Stimulated activated CD4-positive, alpha-beta T cell treated with anti-CD3 and anti-CD28 coated beads, Interleukin-2, amount 100 ng/mL, for 4 hours (primary cell): ENCODE measurements at regions not wholly inside any gene's neighbourhood (a gene's known extent, or its start where the extent isn't known, plus 50 kb on each side); places are given as distances from the start of the nearest gene placed in this dataset.
A peak's percentile ranks its signal among the peaks of the same experiment; 100 is the strongest.

ENCODE experiments used
- DNase-seq: peaks from one replicate; pipeline ENCODE4 v3.0.0-alpha.2; 2020; ENCODE audit warnings: low read depth

GRCh38 chr4:80145739-80146138 is 51.6 kb upstream of the PRDM8 start:
- DNase-seq: no peak

- no peak for DNase-seq
These were observed 52.4 kb upstream of the PRDM8 start for GRCh38 chr4:80144676-80145470.

- DNase-seq: no peak
These were observed 54.0 kb upstream of the PRDM8 start for GRCh38 chr4:80143307-80143679.

DNA sequence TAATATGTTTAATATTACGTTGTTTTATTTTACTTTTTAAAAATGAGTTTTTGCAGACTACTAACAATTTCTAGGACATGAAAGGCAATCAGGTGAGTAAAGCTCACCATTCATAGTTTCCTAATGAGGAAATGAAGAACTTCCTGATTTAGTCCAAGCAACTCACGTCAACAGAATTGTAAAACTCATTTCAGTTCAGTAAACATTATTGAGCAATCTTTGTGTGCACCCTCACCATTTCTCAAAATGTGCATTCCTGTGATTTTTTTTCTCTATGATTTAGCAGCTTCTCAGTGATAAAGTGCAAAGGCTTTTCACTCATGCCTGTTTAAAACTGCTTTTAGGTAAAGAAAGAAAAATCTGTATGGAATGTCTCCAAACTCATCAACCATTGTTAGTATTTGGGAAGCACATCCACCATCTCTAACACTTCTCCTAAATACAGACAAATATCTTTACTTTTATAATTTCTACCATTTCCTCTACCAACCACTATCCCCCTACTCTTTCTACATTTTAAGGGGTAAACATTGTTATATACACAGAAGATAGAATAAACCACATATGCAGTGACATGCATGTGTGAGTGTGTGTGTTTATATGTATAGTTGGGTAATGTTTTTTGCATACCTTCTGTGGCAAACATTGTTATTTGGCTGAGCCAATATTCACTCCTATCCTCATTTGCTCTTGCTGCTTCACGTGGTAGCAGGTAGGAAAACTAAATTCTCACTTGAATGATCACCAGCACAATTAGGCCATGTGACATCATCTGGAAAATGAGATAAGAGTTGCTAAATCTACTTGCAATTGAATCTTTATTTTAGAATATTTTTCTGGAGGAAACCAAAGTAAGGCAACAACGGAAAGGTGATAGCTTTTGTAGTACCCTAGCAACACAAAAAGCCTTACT is 54.7 kb upstream of the PRDM8 start:
- DNase-seq: no peak

GRCh38 chr4:80141543-80141942 is 55.8 kb upstream of the PRDM8 start:
- DNase-seq: no peak

GRCh38 chr4:80140194-80140593 is 57.1 kb upstream of the PRDM8 start:
- DNase-seq: no peak

DNA sequence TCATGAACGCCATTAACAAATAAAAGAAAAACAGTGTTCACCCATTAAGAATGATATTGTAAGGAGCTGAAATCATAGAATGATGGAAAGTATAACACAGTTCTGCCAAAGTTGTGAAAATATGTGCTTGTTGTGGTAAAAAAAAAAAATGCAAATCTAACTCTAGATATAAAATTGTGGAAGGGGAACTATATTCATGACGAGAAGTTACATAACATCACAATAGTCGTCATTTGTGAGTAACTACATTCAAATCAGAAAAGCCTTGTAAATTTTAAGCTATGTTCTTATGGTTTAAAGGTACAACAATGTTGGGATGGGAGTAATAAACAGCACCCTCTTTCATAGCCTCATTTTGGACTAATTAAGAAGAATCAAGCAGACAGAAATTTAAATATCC is 57.6 kb upstream of the PRDM8 start:
- DNase-seq: no peak

DNA sequence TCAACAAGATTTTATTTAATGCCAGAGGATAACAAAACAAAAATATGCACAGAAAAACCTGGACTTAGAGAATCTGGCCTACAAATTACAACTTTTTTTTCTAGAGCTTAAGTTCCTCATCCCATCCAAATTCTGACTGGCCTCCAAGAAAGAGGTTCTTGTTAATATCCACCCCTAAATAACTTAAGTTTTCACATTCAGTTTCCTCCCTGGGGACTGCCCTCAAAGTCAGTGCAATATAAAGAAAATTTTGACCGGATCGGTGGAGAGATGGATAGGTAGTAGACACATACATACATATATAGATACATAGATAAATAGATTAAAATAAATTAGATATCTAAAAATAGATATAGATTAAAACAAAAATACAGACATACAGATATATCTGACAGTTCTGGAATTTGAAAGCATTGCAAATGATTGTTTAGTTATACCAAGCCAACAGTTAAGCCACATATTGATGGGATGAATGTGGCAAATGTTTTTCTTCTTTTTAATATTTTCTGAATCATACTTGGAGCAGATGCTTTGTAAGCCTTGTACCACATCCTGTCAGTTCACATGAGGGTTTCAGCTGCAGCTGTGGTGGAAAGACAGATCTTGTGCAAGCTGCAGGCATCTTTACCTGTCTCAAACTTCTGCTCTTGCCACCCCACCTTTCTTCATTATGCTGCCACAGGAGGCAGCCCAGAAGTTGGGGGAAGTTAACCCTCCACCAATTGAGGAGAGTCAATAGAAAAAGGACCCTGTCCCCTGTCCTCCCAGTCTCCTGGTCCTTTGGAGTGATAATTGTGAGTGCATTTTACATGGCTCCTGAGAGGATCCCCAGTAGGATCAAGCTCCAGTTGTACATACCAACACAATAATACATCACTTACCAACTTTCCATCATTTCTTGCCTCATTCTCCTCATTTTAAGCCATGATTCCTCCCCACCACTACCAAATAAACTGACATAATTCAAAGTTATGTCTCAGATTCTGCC is 58.5 kb upstream of the PRDM8 start:
- peak; percentile 35 for DNase-seq

DNA sequence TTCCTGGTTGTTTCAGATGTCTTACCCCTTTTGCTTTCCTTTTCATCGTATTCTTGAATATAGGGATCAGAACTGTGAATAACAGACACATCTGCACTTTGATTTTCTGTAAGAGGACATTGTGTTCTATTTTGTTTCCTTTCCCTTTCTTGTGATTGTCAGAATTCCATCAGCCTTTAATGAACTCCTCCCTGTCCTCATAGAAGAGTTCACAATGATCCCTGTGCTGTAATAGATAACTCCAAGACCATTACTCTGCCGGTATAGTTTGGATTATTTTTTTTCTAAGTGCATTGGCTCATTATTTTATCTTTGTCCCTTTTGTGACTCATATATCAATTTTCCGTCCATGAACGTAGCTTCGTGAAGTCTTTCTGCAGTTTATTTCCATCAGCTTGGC is 59.7 kb upstream of the PRDM8 start:
- DNase-seq: no peak

DNA sequence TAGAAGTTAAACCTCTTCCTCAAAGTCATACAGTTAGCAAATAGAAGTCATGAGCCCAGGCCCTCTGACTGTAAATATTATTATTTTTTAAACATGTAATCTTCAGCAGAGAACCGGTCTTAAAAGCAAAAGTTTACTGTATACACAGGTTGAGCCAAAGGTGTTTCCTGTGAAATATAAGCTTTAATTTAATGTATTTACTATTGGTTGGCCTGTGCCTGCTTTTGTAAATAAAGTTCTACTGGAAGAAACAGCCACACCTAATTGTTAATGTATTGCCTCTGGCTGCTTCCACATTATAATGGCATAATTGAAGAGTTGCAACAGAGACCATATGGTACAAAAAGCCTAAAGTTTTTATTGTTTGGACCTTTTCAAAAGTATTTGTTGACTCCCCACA is 61.0 kb upstream of the PRDM8 start:
- no peak for DNase-seq

DNA sequence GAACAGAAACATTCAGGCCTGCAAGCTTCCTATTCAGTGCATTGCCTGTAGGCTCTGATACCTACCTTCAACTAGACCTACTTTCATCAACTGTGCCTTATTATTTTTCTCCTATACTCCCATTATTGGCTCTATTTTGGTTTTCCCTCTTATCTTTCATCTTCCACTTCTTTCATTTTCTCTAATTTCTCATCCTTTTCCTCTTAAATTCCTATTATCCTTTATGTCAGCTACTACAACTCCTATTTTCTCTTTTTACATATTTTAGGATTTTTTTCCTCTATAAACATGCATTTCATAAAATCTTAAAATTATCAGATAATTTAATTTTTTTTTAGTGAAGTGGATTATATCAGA is 61.6 kb upstream of the PRDM8 start:
- DNase-seq: no peak

DNA sequence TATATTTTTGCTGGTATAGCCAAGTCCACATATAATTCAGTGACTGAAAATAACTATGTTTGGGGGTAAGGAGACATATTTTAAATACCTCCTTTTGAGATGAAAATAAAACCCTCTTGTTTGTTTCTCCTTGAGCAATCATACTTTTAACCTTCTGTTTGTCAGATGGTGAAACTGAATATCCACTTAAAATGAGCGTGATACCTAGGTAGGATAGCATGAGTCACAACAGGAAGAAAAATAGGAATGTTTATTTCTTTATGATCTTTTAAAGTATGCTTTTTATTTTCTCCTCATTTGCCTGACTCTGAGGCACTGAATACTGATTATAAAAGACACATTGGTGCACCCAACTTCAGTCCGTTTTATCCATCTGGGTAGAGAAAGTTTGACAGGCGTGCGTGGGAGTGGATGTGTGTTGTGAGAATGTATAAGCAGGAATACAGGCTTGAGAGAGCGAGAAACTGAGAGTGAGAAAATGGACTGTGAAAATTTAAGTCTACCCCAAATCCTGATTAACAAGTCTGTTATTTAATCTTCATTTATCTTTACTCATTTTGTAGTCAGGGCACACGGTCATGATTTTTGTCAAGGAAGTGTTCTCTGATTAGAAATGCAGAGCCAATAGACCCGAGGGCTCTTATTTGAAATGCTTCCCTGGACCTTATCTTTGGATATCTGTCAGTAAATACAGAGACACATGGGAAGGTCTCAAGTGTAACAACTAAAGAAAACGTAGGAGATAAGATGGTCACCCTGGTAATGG is 62.1 kb upstream of the ANTXR2 start:
- no peak for DNase-seq

- no peak for DNase-seq
These were observed 60.3 kb upstream of the ANTXR2 start for GRCh38 chr4:80133240-80133783.

DNA sequence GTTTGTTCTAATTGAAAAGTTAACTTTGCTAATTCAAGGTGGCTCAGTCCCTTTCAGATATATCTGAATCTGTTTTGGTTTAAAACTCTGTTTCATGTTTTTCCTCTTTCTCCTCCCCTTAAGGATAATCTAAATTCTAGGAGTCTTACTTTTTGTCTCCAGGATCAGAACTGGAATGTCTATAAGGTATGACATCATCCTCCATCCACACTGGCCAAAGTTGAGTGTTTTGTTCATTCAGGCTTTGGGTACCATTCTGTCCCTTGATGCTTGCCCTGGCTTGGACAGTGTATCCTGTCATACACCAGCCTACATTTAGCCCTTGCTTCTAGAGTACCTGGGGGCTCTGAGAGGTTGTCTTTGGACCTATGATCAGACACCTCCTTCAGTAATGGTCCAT is 56.8 kb upstream of the ANTXR2 start:
- DNase-seq: no peak

DNA sequence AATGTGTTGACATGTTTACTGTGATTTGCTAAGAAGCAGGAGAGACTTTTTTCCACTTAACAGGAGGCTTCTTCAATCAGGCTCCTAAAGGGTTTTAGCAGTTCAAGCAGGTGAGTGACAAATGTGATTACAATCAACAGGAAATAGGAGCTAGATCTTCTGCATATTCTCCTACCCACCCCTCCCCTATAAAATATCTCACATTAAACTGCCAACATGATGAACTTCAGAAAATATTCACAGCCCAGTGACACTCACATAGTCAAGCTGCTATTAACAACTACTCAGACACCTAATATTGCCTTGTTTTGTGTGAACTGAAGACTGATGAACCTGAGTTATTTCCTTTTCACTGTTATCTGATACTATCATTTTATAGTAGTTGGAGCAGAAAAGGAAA is 55.9 kb upstream of the ANTXR2 start:
- DNase-seq: no peak

DNA sequence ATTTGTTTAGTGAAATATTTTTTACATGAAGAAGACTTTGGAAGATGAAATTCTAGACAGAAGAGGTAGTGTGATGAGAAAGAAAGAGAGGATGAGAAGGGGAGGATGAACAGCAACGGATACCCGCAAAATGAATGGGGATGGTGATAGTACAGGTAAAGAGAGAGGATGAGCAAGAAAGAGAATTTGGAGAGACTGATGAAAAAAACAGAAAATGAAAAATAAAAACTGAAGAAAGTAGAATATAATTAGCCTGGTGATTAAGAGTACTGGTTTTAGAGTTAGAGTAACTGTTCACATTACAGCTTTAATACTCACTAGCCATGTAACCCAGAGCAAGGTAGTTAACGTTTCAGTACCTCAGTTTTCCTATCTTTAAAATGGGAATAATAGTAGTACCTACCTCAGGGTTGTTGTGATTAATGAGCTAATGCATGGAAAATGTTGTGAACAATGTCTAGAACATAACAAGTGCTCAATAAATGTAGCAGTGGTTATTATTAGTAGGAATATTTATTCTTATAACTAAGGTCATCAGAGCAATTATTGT is 54.9 kb upstream of the ANTXR2 start:
- DNase-seq: no peak

DNA sequence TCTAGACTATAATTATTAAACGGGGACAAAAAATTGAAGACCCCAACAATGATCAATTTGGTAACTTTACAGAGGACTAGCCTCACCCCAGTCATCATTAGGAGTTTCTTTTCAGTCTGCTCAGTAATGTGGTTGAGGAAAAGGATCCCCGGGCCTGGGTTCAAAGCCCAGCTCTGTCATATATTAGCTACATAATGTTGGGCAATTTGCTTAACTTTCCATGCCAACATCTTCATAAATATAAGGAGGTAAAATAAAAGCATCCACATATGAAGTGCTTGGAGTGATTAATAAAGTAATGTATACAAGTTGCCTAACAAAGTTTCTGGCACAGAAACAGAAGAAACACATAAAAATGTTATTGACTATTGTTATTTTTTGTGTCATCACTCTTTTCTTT is 53.4 kb upstream of the ANTXR2 start:
- DNase-seq: no peak

GRCh38 chr4:80125252-80126177 is 52.5 kb upstream of the ANTXR2 start:
- DNase-seq: peak; percentile 29
